GM12891 (cell line): ENCODE measurements at regions not wholly inside any gene's neighbourhood (a gene's known extent, or its start where the extent isn't known, plus 50 kb on each side); places are given as distances from the start of the nearest gene placed in this dataset.

Experiments
- PAX5 ChIP-seq: IDR thresholded peaks from 2 replicates; pipeline ENCODE4 v1.6.1; 2011; ENCODE audit warnings: low read length, moderate library complexity, mild to moderate bottlenecking; ENCODE audit not compliant: insufficient read depth, severe bottlenecking
- POLR2A ChIP-seq: IDR thresholded peaks from 2 replicates; pipeline ENCODE4 v1.6.1; 2011; ENCODE audit warnings: low read depth, low read length, control low read depth
- POLR2AphosphoS5 ChIP-seq: IDR thresholded peaks from 2 replicates; pipeline ENCODE4 v1.6.1; 2011; ENCODE audit warnings: low read depth, low read length, control low read depth
- POU2F2 ChIP-seq: IDR thresholded peaks from 2 replicates; pipeline ENCODE4 v1.6.1; 2011; ENCODE audit warnings: low read depth, mild to moderate bottlenecking, control low read depth, low read length, moderate library complexity
- TAF1 ChIP-seq: IDR thresholded peaks from 2 replicates; pipeline ENCODE4 v1.6.1; 2011; ENCODE audit warnings: low read depth, low read length, control low read depth

- TF ChIP-seq POLR2AphosphoS5 = no peak
- no peak for TF ChIP-seq POLR2A
- no peak for TF ChIP-seq POU2F2
- TF ChIP-seq TAF1 = no peak
- TF ChIP-seq PAX5 = no peak
Observed at GRCh38 chr6:113339209-113339608, 517.9 kb upstream of the MARCKS start.
